Mesothelial cell of epicardium (in vitro differentiated cells): ENCODE measurements at regions not wholly inside any gene's neighbourhood (a gene's known extent, or its start where the extent isn't known, plus 50 kb on each side); places are given as distances from the start of the nearest gene placed in this dataset.

Experiments used
- DNase-seq, 2 experiments: peaks; one replicate each; pipeline ENCODE4 v3.0.0; 2021; ENCODE audit warnings: low spot score in 2 of 2; ENCODE audit not compliant: unreplicated experiment in 2 of 2
- H3K27ac Mint-ChIP-seq: 2 replicates; pipeline ENCODE4 v1.8.0; 2021; ENCODE audit warnings: mixed read lengths
- H3K27me3 Mint-ChIP-seq: 2 replicates; pipeline ENCODE4 v1.8.0; 2021; ENCODE audit warnings: low read depth, mixed read lengths
- H3K36me3 Mint-ChIP-seq: 2 replicates; pipeline ENCODE4 v1.8.0; 2021; ENCODE audit warnings: mixed read lengths
- H3K4me1 Mint-ChIP-seq: 2 replicates; pipeline ENCODE4 v1.8.0; 2021; ENCODE audit warnings: mixed read lengths
- H3K4me3 Mint-ChIP-seq: 2 replicates; pipeline ENCODE4 v1.8.0; 2021; ENCODE audit warnings: mild to moderate bottlenecking, moderate library complexity, mixed read lengths
- H3K9me3 Mint-ChIP-seq: 2 replicates; pipeline ENCODE4 v1.8.0; 2021; ENCODE audit warnings: mixed read lengths
- TF ChIP-seq, protein P1 (sequence below): fragments of 200-600 bp; sonication (generic); IDR thresholded peaks from one replicate; pipeline ENCODE4 v1.5.0; 2021; ENCODE audit warnings: antibody characterized with exemption; ENCODE audit not compliant: unreplicated experiment

DNA sequence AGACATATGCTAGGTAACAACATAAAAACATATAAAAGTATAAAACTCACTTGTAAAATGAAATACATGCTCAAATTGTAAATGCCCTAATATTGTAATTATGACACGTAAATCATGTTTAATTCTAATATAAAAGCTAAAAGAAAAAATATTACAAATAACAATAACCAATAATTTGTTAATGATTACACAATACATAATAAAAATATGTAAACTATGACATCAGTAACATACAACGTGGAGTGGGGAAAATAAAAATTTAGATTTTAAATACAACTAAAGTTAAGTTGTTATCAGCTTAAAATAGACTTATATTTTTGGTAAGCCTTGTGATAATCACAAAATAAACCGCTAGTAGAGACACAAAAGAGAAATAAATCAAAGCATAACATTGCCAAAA, 376.4 kb downstream of the BRINP2 start:
- Mint-ChIP-seq H3K4me1 (peaks cover 2% of the 10 kb centered on the region), H3K9me3 (peaks cover 18% of the 10 kb centered on the region), H3K27me3 (no peaks in the 10 kb centered on the region), H3K36me3 (no peaks in the 10 kb centered on the region), H3K4me3 (no peak overlapping the region), H3K27ac (no peak overlapping the region)
- no peak for DNase-seq
- TF ChIP-seq, protein P1, sequence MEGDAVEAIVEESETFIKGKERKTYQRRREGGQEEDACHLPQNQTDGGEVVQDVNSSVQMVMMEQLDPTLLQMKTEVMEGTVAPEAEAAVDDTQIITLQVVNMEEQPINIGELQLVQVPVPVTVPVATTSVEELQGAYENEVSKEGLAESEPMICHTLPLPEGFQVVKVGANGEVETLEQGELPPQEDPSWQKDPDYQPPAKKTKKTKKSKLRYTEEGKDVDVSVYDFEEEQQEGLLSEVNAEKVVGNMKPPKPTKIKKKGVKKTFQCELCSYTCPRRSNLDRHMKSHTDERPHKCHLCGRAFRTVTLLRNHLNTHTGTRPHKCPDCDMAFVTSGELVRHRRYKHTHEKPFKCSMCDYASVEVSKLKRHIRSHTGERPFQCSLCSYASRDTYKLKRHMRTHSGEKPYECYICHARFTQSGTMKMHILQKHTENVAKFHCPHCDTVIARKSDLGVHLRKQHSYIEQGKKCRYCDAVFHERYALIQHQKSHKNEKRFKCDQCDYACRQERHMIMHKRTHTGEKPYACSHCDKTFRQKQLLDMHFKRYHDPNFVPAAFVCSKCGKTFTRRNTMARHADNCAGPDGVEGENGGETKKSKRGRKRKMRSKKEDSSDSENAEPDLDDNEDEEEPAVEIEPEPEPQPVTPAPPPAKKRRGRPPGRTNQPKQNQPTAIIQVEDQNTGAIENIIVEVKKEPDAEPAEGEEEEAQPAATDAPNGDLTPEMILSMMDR = no peak

DNA sequence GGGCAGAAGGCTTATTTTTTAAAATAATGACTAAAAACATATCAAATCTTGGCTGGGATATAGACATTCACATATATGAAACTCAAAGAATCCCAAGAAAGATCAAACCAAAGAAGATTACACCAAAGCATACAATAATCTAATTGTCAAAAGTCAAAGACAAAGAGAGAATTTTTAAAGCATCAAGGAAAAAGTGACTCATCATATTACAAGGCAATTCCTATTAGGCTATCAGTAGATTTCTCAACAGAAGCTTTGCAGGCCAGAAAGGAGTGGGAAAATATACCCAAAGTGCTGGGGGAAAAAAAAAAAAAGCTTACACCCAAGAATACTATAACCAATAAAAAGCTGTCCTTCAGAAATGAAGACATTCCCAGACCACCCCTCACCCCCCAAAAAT, 375.6 kb downstream of the BRINP2 start:
- TF ChIP-seq, protein P1 = no peak
- Mint-ChIP-seq H3K9me3 (peaks cover 18% of the 10 kb centered on the region), H3K4me3 (no peak overlapping the region), H3K27ac (no peak overlapping the region), H3K4me1 (peaks cover 2% of the 10 kb centered on the region), H3K36me3 (no peaks in the 10 kb centered on the region), H3K27me3 (no peaks in the 10 kb centered on the region)
- DNase-seq = no peak

DNA sequence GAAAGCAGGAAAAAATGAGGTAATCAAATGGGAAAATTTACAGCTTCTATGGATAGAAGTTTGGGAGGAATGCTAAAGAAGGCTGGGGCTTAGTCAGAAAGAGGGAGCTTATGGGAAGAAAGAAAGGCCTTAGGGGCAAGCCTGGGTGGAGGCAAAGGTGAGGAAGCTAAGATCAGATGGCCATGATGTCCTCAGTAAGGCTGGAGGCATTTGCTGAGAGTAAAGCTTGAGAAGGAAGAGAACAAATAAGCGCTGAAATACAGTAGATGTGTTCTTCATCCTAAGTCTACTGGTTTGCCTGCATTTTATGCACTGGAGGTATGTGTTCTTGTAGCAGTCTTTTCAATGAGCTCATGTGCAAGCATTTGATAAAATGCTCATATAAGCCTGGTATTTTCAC, 355.4 kb downstream of the BRINP2 start:
- Mint-ChIP-seq H3K27me3 (peaks cover 6% of the 10 kb centered on the region), H3K27ac (no peak overlapping the region), H3K4me1 (no peaks in the 10 kb centered on the region), H3K4me3 (no peak overlapping the region), H3K36me3 (no peaks in the 10 kb centered on the region), H3K9me3 (peaks cover 3% of the 10 kb centered on the region)
- TF ChIP-seq, protein P1 = no peak
- no peak for DNase-seq

DNA sequence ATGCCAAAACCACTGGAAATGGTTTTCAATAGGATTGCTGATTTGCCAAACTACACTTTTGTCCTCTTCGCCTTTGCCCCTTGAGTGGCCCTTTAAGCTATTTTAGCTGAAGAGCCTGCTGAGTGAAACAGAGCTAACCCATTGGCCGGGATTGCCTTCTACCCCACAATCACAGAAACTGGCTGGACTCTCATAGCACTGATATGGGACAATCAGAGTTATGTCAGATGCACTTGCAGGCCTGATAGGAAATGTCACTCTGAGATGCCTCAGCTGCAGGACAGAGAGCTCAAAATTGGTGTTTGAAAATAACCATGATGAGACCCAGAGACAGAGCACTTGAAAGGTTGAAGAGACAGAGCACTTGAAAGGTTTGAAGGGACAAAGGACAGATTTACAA, 354.4 kb downstream of the BRINP2 start:
- TF ChIP-seq, protein P1 = no peak
- Mint-ChIP-seq H3K27ac (no peak overlapping the region), H3K4me1 (no peaks in the 10 kb centered on the region), H3K36me3 (no peaks in the 10 kb centered on the region), H3K4me3 (no peak overlapping the region), H3K9me3 (no peaks in the 10 kb centered on the region), H3K27me3 (peaks cover 12% of the 10 kb centered on the region)
- DNase-seq = no peak

DNA sequence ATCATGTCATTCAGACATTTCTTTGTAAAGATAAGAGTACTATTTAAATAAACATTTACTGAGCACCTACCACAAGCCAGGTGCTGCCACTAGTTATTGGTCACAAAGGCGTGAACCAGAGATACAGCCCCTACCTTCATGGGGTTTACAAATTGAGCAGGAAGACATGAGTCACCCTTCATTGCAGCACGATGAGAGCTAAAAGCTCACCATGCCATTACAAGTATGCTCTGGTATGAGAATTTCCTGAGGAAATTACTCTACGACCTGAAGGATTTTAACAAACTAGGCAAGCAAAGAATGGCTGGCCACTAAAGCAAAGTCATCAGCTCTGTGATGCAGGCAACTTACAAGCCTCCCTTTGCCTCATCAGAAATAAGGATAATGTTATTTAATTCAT, 346.8 kb downstream of the BRINP2 start:
- DNase-seq = no peak
- Mint-ChIP-seq H3K4me1 (no peaks in the 10 kb centered on the region), H3K9me3 (no peaks in the 10 kb centered on the region), H3K36me3 (no peaks in the 10 kb centered on the region), H3K4me3 (no peak overlapping the region), H3K27ac (no peak overlapping the region), H3K27me3 (peaks cover 25% of the 10 kb centered on the region)
- TF ChIP-seq, protein P1 = no peak

DNA sequence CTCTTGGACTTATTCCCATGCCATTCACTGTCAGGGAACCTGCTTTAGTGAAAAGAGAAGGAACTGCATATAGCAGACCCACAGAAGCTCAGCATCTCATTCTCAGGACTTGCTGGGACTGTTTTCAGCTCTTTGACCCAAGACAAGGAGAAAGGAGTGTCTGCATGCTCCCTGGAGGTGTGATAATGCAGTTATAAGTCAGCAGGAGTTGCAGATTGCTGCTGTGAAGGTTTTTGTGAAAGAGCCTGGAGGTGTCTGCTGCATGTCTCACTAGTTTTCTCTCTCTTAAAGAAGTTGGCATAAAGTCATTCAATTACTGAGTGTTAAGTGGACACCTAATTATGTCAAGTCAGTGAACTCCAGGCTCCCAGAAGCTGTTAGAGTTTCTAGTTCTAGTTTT, 343.4 kb downstream of the BRINP2 start:
- Mint-ChIP-seq H3K4me1 (no peaks in the 10 kb centered on the region), H3K27ac (no peak overlapping the region), H3K27me3 (peaks cover 11% of the 10 kb centered on the region), H3K9me3 (no peaks in the 10 kb centered on the region), H3K4me3 (no peak overlapping the region), H3K36me3 (no peaks in the 10 kb centered on the region)
- DNase-seq = no peak
- TF ChIP-seq, protein P1 = no peak
